Mesendoderm (in vitro differentiated cells): ENCODE measurements at regions not wholly inside any gene's neighbourhood (a gene's known extent, or its start where the extent isn't known, plus 50 kb on each side); places are given as distances from the start of the nearest gene placed in this dataset.

Experiments used
- DNase-seq: peaks from one replicate; pipeline ENCODE4 v3.0.0; 2013
- H2AK5ac ChIP-seq: 2 replicates; pipeline ENCODE4 v1.6.1; 2013; ENCODE audit warnings: low read length, inconsistent platforms
- H2BK120ac ChIP-seq: 2 replicates; pipeline ENCODE4 v1.6.1; 2013; ENCODE audit warnings: low read depth, mild to moderate bottlenecking, low read length, moderate library complexity, mixed read lengths
- H2BK15ac ChIP-seq: replicated peaks from 2 replicates; pipeline ENCODE4 v1.6.1; 2013; ENCODE audit warnings: low read depth, mild to moderate bottlenecking, moderate library complexity
- H2BK5ac ChIP-seq: 2 replicates; pipeline ENCODE4 v1.6.1; 2013; ENCODE audit warnings: low read length, inconsistent platforms
- H3K18ac ChIP-seq: 2 replicates; pipeline ENCODE4 v1.6.1; 2013; ENCODE audit warnings: mild to moderate bottlenecking, low read length, mixed read lengths
- H3K23ac ChIP-seq: one replicate; pipeline ENCODE4 v1.6.1; 2013; ENCODE audit warnings: low read length
- H3K27ac ChIP-seq: 2 replicates; pipeline ENCODE4 v1.5.1; 2013; ENCODE audit warnings: low read depth, mild to moderate bottlenecking, inconsistent platforms, low read length, moderate library complexity
- H3K27me3 ChIP-seq: 2 replicates; pipeline ENCODE4 v1.6.1; 2013; ENCODE audit warnings: low read length, control low read depth, mild to moderate bottlenecking, inconsistent platforms; ENCODE audit not compliant: insufficient read depth, poor library complexity
- H3K36me3 ChIP-seq: 2 replicates; pipeline ENCODE4 v1.6.1; 2013; ENCODE audit warnings: low read length, inconsistent platforms; ENCODE audit not compliant: control insufficient read depth, insufficient read depth
- H3K4ac ChIP-seq: one replicate; pipeline ENCODE4 v1.6.1; 2013; ENCODE audit warnings: low read depth, mild to moderate bottlenecking, low read length, moderate library complexity
- H3K4me1 ChIP-seq: 2 replicates; pipeline ENCODE4 v1.6.1; 2013; ENCODE audit warnings: low read depth, low read length, inconsistent platforms; ENCODE audit not compliant: control insufficient read depth
- H3K4me2 ChIP-seq: 2 replicates; pipeline ENCODE4 v1.6.1; 2013; ENCODE audit warnings: low read length
- H3K4me3 ChIP-seq: 2 replicates; pipeline ENCODE4 v1.5.1; 2013; ENCODE audit warnings: mild to moderate bottlenecking, low read length
- H3K56ac ChIP-seq: one replicate; pipeline ENCODE4 v1.6.1; 2013; ENCODE audit warnings: low read length
- H3K79me1 ChIP-seq: 2 replicates; pipeline ENCODE4 v1.6.1; 2013; ENCODE audit warnings: low read length, inconsistent platforms
- H3K79me2 ChIP-seq: 2 replicates; pipeline ENCODE4 v1.6.1; 2013; ENCODE audit warnings: mild to moderate bottlenecking, low read length; ENCODE audit not compliant: control insufficient read depth, insufficient read depth
- H3K9ac ChIP-seq: 2 replicates; pipeline ENCODE4 v1.6.1; 2013; ENCODE audit warnings: low read length, inconsistent platforms
- H4K5ac ChIP-seq: one replicate; pipeline ENCODE4 v1.6.1; 2013; ENCODE audit warnings: low read length
- H4K8ac ChIP-seq: one replicate; pipeline ENCODE4 v1.6.1; 2013; ENCODE audit warnings: low read depth, mild to moderate bottlenecking, control low read depth, low read length, moderate library complexity
- WGBS: extraction: QIAGEN DNeasy Blood & Tissue Kit; methylation state at CpG from one replicate; pipeline ENCODE4 v1.1.7; 2013; ENCODE audit warnings: low lambda C conversion rate, missing lambda C conversion rate; ENCODE audit not compliant: insufficient coverage; ENCODE audit errors: extremely low coverage; 5-methylcytosine and 5-hydroxymethylcytosine counted together

DNA sequence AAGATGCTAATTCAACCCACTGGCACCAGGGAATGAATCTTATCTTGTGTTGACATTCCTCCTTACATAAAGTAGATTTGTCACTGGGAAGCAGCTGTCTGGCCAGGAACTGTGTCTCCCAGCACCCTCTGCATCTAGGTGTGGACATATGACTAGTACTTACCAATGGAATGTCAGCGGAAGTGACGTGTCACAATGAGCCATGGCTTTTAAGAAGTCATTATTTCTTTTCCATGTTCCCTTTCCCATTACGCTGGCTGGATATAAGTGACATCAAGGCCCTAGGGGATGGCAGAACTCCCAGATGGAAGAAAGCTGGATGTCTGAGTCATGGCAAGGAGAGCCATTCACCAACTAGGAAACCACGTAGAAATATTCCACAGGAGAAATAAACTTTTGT lies 84.7 kb upstream of the MAST4 start:
- H3K9ac ChIP-seq: no peak overlapping the region
- H3K79me2 ChIP-seq: no peaks in the 10 kb centered on the region
- H2BK120ac ChIP-seq: no peak overlapping the region
- no peak overlapping the region for H2AK5ac ChIP-seq
- H2BK5ac ChIP-seq: no peak overlapping the region
- no peak overlapping the region for H4K5ac ChIP-seq
- no peak overlapping the region for H3K4me3 ChIP-seq
- H3K56ac ChIP-seq: no peak overlapping the region
- no peak overlapping the region for H3K4me2 ChIP-seq
- H3K27ac ChIP-seq: no peak overlapping the region
- no peaks in the 10 kb centered on the region for H3K4me1 ChIP-seq
- no peaks in the 10 kb centered on the region for H3K27me3 ChIP-seq
- H4K8ac ChIP-seq: no peak overlapping the region
- H3K79me1 ChIP-seq: no peaks in the 10 kb centered on the region
- H3K18ac ChIP-seq: no peak overlapping the region
- no peaks in the 10 kb centered on the region for H3K36me3 ChIP-seq
- no peak overlapping the region for H2BK15ac ChIP-seq
- H3K23ac ChIP-seq: no peak overlapping the region
- H3K4ac ChIP-seq: no peak overlapping the region
- DNase-seq: no peak
- WGBS: no CpG with 5 or more reads among the region's 4 CpGs

DNA sequence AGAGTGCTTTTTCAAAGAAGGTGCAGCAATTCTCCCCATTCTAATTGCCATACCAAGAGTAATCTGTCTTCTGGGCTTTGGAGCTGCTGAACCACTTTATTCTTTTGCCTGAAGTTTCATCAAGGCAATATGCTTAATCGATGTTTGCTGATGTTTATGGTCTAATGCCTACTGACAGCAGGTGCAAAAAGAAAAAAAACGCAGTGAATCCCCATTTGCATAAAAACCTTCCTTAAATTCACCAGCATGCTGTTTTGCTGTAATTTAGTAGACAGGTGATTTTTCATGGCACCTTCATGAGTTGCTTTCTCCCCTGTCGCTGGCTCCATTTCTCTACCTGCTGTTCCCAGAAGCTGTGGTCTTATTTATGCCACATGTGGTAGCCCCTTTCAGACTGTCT lies 83.1 kb upstream of the MAST4 start:
- WGBS: no CpG with 5 or more reads among the region's 3 CpGs
- no peak overlapping the region for H3K27ac ChIP-seq
- H4K5ac ChIP-seq: no peak overlapping the region
- no peak overlapping the region for H3K4me2 ChIP-seq
- no peak overlapping the region for H3K4me3 ChIP-seq
- DNase-seq: no peak
- H3K36me3 ChIP-seq: no peaks in the 10 kb centered on the region
- H2AK5ac ChIP-seq: no peak overlapping the region
- no peak overlapping the region for H3K9ac ChIP-seq
- H2BK120ac ChIP-seq: no peak overlapping the region
- H3K23ac ChIP-seq: no peak overlapping the region
- H3K4me1 ChIP-seq: no peaks in the 10 kb centered on the region
- H3K56ac ChIP-seq: no peak overlapping the region
- no peak overlapping the region for H3K18ac ChIP-seq
- H3K27me3 ChIP-seq: no peaks in the 10 kb centered on the region
- no peaks in the 10 kb centered on the region for H3K79me2 ChIP-seq
- no peak overlapping the region for H2BK15ac ChIP-seq
- no peak overlapping the region for H2BK5ac ChIP-seq
- H3K79me1 ChIP-seq: no peaks in the 10 kb centered on the region
- H3K4ac ChIP-seq: no peak overlapping the region
- no peak overlapping the region for H4K8ac ChIP-seq

DNA sequence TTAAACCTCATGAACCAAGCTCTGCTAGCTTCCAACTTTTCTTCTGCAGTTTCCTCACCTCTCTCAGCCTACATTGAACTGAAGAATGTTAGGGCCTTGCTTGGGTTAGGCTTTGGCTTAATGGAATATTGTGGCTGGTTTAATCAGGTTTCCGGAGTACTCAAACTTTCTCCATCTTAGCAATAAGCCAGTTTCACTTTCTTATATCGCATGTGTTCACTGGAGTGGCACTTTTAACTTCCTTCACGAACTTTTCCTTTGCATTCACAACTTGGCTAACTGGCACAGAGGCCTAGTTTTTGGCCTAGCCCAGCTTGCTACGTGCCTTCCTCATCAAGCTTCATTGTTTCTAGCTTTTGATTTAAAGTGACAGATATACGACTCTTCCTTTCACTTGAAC lies 81.0 kb upstream of the MAST4 start:
- Histone ChIP-seq H3K4me1 (no peaks in the 10 kb centered on the region), H3K79me1 (no peaks in the 10 kb centered on the region), H2BK5ac (no peak overlapping the region), H4K5ac (no peak overlapping the region), H2BK120ac (no peak overlapping the region), H3K36me3 (no peaks in the 10 kb centered on the region), H4K8ac (no peak overlapping the region), H2AK5ac (no peak overlapping the region), H3K56ac (no peak overlapping the region), H3K23ac (no peak overlapping the region), H3K4me2 (no peak overlapping the region), H2BK15ac (no peak overlapping the region), H3K4ac (no peak overlapping the region), H3K18ac (no peak overlapping the region), H3K27ac (no peak overlapping the region), H3K9ac (no peak overlapping the region), H3K79me2 (no peaks in the 10 kb centered on the region), H3K27me3 (no peaks in the 10 kb centered on the region), H3K4me3 (no peak overlapping the region)
- no CpG with 5 or more reads among the region's 5 CpGs for WGBS
- DNase-seq: no peak

DNA sequence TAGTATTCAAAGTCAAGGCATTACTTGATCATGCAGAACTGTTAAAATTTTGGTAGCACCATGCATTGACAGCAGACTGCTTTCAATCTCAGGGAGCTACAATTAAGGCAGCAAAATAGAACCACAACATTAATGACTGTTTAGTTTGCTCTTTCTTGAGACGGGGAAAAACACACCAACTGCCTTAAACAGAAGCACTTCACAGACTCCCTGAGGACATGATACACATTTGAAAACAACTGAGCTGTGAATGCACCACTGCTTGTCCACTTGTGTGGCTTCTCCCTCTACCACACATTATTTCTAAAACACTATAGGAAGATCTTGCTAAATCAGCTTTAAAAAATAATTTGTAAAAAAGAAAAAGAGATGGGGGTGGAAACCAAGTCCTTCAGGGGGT lies 79.6 kb upstream of the MAST4 start:
- no peak for DNase-seq
- WGBS: no CpG with 5 or more reads among the region's 1 CpG
- H3K9ac ChIP-seq: no peak overlapping the region

DNA sequence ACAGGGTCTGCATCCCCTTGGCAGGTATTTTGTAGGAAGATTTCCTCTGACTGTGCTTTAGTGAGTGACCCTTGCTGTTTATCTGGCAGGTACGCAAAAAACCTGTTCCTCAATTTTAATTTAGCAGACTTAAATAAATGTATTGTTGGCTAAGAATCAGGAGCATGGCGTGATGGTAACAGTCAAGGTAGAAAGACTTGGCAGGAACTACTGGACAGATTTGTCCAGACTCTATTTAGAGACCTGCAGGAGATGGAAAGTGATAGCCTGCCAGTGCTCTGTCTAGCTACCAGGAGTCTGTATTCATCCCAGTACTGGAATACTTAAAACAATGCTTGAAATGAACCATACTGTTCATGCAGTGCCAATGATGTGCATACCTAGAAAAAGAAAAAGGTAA lies 78.8 kb upstream of the MAST4 start:
- H4K5ac ChIP-seq: no peak overlapping the region
- no peak overlapping the region for H3K9ac ChIP-seq
- H3K4me3 ChIP-seq: no peak overlapping the region
- no peak overlapping the region for H2BK120ac ChIP-seq
- no peaks in the 10 kb centered on the region for H3K79me1 ChIP-seq
- no peak overlapping the region for H3K4me2 ChIP-seq
- WGBS: no CpG with 5 or more reads among the region's 2 CpGs
- H3K4ac ChIP-seq: peak overlapping the region; percentile 16
- no peaks in the 10 kb centered on the region for H3K36me3 ChIP-seq
- H2AK5ac ChIP-seq: no peak overlapping the region
- no peak overlapping the region for H3K23ac ChIP-seq
- H3K79me2 ChIP-seq: no peaks in the 10 kb centered on the region
- H2BK15ac ChIP-seq: no peak overlapping the region
- DNase-seq: no peak
- H2BK5ac ChIP-seq: no peak overlapping the region
- no peaks in the 10 kb centered on the region for H3K27me3 ChIP-seq
- H3K27ac ChIP-seq: no peak overlapping the region
- no peak overlapping the region for H3K18ac ChIP-seq
- no peaks in the 10 kb centered on the region for H3K4me1 ChIP-seq
- H4K8ac ChIP-seq: no peak overlapping the region
- H3K56ac ChIP-seq: no peak overlapping the region

More for the DNA sequence above, 79.6 kb upstream of the MAST4 start:
- no peak overlapping the region for H3K56ac ChIP-seq
- H3K4ac ChIP-seq: no peak overlapping the region
- H3K27me3 ChIP-seq: no peaks in the 10 kb centered on the region
- H3K4me2 ChIP-seq: no peak overlapping the region
- H2BK15ac ChIP-seq: no peak overlapping the region
- no peak overlapping the region for H3K18ac ChIP-seq
- no peak overlapping the region for H2BK120ac ChIP-seq
- no peak overlapping the region for H2BK5ac ChIP-seq
- no peaks in the 10 kb centered on the region for H3K4me1 ChIP-seq
- H2AK5ac ChIP-seq: no peak overlapping the region
- H3K27ac ChIP-seq: no peak overlapping the region
- no peaks in the 10 kb centered on the region for H3K79me2 ChIP-seq
- H3K4me3 ChIP-seq: no peak overlapping the region
- no peak overlapping the region for H4K5ac ChIP-seq
- no peaks in the 10 kb centered on the region for H3K36me3 ChIP-seq
- H3K79me1 ChIP-seq: no peaks in the 10 kb centered on the region
- H3K23ac ChIP-seq: no peak overlapping the region
- H4K8ac ChIP-seq: no peak overlapping the region

DNA sequence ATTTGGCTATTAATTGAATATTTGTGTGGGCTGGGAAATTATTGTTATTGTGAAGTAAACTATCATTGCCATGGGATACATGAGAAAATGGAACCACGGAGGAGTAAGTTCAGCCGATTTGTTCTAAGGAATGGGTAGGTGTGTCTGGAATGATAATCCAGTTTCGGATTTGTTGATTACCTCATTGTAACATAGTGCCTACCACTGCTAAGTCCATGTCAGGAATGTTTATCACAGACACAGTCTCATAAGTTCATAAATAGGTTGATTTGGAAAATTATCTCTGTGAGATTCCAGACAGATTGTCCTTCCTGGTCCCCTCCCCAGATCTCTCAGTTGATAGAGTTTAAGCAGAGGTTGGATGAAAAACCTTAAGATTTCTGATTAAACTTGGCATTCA lies 78.1 kb upstream of the MAST4 start:
- Histone ChIP-seq H3K4ac (no peak overlapping the region), H2BK120ac (no peak overlapping the region), H3K23ac (no peak overlapping the region), H4K5ac (no peak overlapping the region), H2BK5ac (no peak overlapping the region), H3K79me1 (no peaks in the 10 kb centered on the region), H3K56ac (no peak overlapping the region), H4K8ac (no peak overlapping the region), H3K4me2 (no peak overlapping the region), H3K27me3 (no peaks in the 10 kb centered on the region), H3K4me3 (no peak overlapping the region), H3K36me3 (no peaks in the 10 kb centered on the region), H3K4me1 (no peaks in the 10 kb centered on the region), H3K18ac (no peak overlapping the region), H3K27ac (no peak overlapping the region), H2BK15ac (no peak overlapping the region), H3K9ac (no peak overlapping the region), H3K79me2 (no peaks in the 10 kb centered on the region), H2AK5ac (no peak overlapping the region)
- WGBS: no CpG with 5 or more reads among the region's 3 CpGs
- no peak for DNase-seq
